GM23338 (cell line): ENCODE measurements at regions not wholly inside any gene's neighbourhood (a gene's known extent, or its start where the extent isn't known, plus 50 kb on each side); places are given as distances from the start of the nearest gene placed in this dataset.

ENCODE experiments used
- ATAC-seq: fragments of 200-7000 bp; cut with Tn5 transposase; 3 replicates; pipeline ENCODE4 v1.9.1; 2020
- DNase-seq: peaks from one replicate; pipeline ENCODE4 v3.0.0-alpha.2; 2015; ENCODE audit warnings: low spot score
- H2AFZ ChIP-seq: fragments of 200-600 bp; sonication (generic); 2 replicates; pipeline ENCODE4 v1.8.0; 2016; ENCODE audit warnings: antibody characterized with exemption, mild to moderate bottlenecking, moderate library complexity
- H3F3A ChIP-seq: fragments of 200-600 bp; sonication (generic); replicated peaks from 2 replicates; pipeline ENCODE4 v1.8.0; 2017; ENCODE audit warnings: antibody characterized with exemption, mixed run types, low read depth
- H3K27ac ChIP-seq: fragments of 200-600 bp; sonication (generic); 2 replicates; pipeline ENCODE4 v1.6.1; 2016; ENCODE audit warnings: low read depth
- H3K27me3 ChIP-seq: fragments of 200-600 bp; sonication (generic); 2 replicates; pipeline ENCODE4 v1.8.0; 2016; ENCODE audit warnings: mild to moderate bottlenecking, mixed run types, moderate library complexity; ENCODE audit not compliant: insufficient read depth
- H3K36me3 ChIP-seq: fragments of 200-600 bp; sonication (generic); 2 replicates; pipeline ENCODE4 v1.8.0; 2016; ENCODE audit warnings: mild to moderate bottlenecking; ENCODE audit not compliant: insufficient read depth
- H3K4me1 ChIP-seq: fragments of 200-600 bp; sonication (generic); 2 replicates; pipeline ENCODE4 v1.8.0; 2016; ENCODE audit warnings: mild to moderate bottlenecking, moderate library complexity; ENCODE audit not compliant: insufficient read depth
- H3K4me2 ChIP-seq: fragments of 200-600 bp; sonication (generic); 2 replicates; pipeline ENCODE4 v1.7.1; 2017; ENCODE audit warnings: mixed run types
- H3K4me3 ChIP-seq: fragments of 200-600 bp; sonication (generic); 2 replicates; pipeline ENCODE4 v1.6.1; 2016; ENCODE audit warnings: mixed run types
- H3K79me2 ChIP-seq: fragments of 200-600 bp; sonication (generic); replicated peaks from 2 replicates; pipeline ENCODE4 v1.8.0; 2017; ENCODE audit warnings: mild to moderate bottlenecking; ENCODE audit not compliant: insufficient read depth
- H3K9me2 ChIP-seq: fragments of 200-600 bp; sonication (generic); 2 replicates; pipeline ENCODE4 v1.8.0; 2017; ENCODE audit not compliant: insufficient read depth
- H4K20me1 ChIP-seq: fragments of 200-600 bp; sonication (generic); replicated peaks from 2 replicates; pipeline ENCODE4 v1.8.0; 2017; ENCODE audit warnings: mild to moderate bottlenecking; ENCODE audit not compliant: insufficient read depth
- H3K27ac Mint-ChIP-seq: 2 replicates; pipeline ENCODE4 v1.8.0; 2020; ENCODE audit warnings: inconsistent platforms, mild to moderate bottlenecking, moderate library complexity, mixed read lengths
- H3K27me3 Mint-ChIP-seq: 3 replicates; pipeline ENCODE4 v1.8.0; 2022; ENCODE audit warnings: low read depth, mild to moderate bottlenecking, moderate library complexity, mixed read lengths, inconsistent platforms; ENCODE audit not compliant: insufficient read depth, poor library complexity
- H3K36me3 Mint-ChIP-seq: 3 replicates; pipeline ENCODE4 v1.8.0; 2021; ENCODE audit warnings: low read depth, mild to moderate bottlenecking, inconsistent platforms, moderate library complexity, mixed read lengths
- H3K4me1 Mint-ChIP-seq: 3 replicates; pipeline ENCODE4 v1.8.0; 2020; ENCODE audit warnings: mild to moderate bottlenecking, inconsistent platforms, mixed read lengths
- H3K4me3 Mint-ChIP-seq: 3 replicates; pipeline ENCODE4 v1.8.0; 2021; ENCODE audit warnings: moderate library complexity, mild to moderate bottlenecking, inconsistent platforms, mixed read lengths
- H3K9me3 Mint-ChIP-seq: 3 replicates; pipeline ENCODE4 v1.8.0; 2020; ENCODE audit warnings: moderate library complexity, mild to moderate bottlenecking, inconsistent platforms, mixed read lengths
- ETS1 ChIP-seq: IDR thresholded peaks from 2 replicates; pipeline ENCODE4 v1.6.1; 2016; ENCODE audit warnings: antibody characterized with exemption
- EZH2phosphoT487 ChIP-seq: fragments of 200-600 bp; sonication (generic); IDR thresholded peaks from one replicate; pipeline ENCODE4 v1.8.1; 2018; ENCODE audit warnings: antibody characterized with exemption; ENCODE audit not compliant: unreplicated experiment
- JUNB ChIP-seq: IDR thresholded peaks from one replicate; pipeline ENCODE4 v1.6.1; 2016; ENCODE audit warnings: antibody characterized with exemption; ENCODE audit not compliant: unreplicated experiment
- NANOG ChIP-seq: IDR thresholded peaks from 2 replicates; pipeline ENCODE4 v1.6.1; 2016; ENCODE audit warnings: antibody characterized with exemption, borderline replicate concordance
- TF ChIP-seq, protein P1 (sequence below): fragments of 250-450 bp; sonication (Bioruptor Pico); IDR thresholded peaks from 2 replicates; pipeline ENCODE4 v1.5.0; 2020; ENCODE audit warnings: mild to moderate bottlenecking, moderate library complexity
- TF ChIP-seq, protein P2 (sequence below): IDR thresholded peaks from one replicate; pipeline ENCODE4 v1.6.1; 2018; ENCODE audit warnings: antibody characterized with exemption; ENCODE audit not compliant: unreplicated experiment

GRCh38 chr7:21300692-21301091, 127.2 kb upstream of the SP4 start (continued):
- TF ChIP-seq, protein P1, sequence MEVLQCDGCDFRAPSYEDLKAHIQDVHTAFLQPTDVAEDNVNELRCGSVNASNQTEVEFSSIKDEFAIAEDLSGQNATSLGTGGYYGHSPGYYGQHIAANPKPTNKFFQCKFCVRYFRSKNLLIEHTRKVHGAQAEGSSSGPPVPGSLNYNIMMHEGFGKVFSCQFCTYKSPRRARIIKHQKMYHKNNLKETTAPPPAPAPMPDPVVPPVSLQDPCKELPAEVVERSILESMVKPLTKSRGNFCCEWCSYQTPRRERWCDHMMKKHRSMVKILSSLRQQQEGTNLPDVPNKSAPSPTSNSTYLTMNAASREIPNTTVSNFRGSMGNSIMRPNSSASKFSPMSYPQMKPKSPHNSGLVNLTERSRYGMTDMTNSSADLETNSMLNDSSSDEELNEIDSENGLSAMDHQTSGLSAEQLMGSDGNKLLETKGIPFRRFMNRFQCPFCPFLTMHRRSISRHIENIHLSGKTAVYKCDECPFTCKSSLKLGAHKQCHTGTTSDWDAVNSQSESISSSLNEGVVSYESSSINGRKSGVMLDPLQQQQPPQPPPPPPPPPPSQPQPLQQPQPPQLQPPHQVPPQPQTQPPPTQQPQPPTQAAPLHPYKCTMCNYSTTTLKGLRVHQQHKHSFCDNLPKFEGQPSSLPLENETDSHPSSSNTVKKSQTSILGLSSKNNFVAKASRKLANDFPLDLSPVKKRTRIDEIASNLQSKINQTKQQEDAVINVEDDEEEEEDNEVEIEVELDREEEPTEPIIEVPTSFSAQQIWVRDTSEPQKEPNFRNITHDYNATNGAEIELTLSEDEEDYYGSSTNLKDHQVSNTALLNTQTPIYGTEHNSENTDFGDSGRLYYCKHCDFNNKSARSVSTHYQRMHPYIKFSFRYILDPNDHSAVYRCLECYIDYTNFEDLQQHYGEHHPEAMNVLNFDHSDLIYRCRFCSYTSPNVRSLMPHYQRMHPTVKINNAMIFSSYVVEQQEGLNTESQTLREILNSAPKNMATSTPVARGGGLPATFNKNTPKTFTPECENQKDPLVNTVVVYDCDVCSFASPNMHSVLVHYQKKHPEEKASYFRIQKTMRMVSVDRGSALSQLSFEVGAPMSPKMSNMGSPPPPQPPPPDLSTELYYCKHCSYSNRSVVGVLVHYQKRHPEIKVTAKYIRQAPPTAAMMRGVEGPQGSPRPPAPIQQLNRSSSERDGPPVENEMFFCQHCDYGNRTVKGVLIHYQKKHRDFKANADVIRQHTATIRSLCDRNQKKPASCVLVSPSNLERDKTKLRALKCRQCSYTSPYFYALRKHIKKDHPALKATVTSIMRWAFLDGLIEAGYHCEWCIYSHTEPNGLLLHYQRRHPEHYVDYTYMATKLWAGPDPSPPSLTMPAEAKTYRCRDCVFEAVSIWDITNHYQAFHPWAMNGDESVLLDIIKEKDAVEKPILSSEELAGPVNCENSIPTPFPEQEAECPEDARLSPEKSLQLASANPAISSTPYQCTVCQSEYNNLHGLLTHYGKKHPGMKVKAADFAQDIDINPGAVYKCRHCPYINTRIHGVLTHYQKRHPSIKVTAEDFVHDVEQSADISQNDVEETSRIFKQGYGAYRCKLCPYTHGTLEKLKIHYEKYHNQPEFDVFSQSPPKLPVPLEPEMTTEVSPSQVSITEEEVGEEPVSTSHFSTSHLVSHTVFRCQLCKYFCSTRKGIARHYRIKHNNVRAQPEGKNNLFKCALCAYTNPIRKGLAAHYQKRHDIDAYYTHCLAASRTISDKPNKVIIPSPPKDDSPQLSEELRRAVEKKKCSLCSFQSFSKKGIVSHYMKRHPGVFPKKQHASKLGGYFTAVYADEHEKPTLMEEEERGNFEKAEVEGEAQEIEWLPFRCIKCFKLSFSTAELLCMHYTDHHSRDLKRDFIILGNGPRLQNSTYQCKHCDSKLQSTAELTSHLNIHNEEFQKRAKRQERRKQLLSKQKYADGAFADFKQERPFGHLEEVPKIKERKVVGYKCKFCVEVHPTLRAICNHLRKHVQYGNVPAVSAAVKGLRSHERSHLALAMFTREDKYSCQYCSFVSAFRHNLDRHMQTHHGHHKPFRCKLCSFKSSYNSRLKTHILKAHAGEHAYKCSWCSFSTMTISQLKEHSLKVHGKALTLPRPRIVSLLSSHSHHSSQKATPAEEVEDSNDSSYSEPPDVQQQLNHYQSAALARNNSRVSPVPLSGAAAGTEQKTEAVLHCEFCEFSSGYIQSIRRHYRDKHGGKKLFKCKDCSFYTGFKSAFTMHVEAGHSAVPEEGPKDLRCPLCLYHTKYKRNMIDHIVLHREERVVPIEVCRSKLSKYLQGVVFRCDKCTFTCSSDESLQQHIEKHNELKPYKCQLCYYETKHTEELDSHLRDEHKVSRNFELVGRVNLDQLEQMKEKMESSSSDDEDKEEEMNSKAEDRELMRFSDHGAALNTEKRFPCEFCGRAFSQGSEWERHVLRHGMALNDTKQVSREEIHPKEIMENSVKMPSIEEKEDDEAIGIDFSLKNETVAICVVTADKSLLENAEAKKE (CRISPR knock-in tag) = no peak

GRCh38 chr7:21304808-21305375, 123.0 kb upstream of the SP4 start:
- H3K4me3 Mint-ChIP-seq = no peak overlapping the region
- H3K4me1 Mint-ChIP-seq = no peaks in the 10 kb centered on the region
- no peaks in the 10 kb centered on the region for H3K79me2 ChIP-seq
- DNase-seq = peak; percentile 17
- H3K27ac Mint-ChIP-seq = no peak overlapping the region
- no peak overlapping the region for H3K4me2 ChIP-seq
- H2AFZ ChIP-seq = no peak overlapping the region; the same call in 1 of the 2 replicates
- H3F3A ChIP-seq = no peaks in the 10 kb centered on the region
- H3K27me3 ChIP-seq = no peaks in the 10 kb centered on the region
- H3K9me3 Mint-ChIP-seq = peaks cover 22% of the 10 kb centered on the region
- peaks cover 13% of the 10 kb centered on the region for H3K36me3 Mint-ChIP-seq
- no peaks in the 10 kb centered on the region for H4K20me1 ChIP-seq
- H3K4me1 ChIP-seq = no peaks in the 10 kb centered on the region
- no peaks in the 10 kb centered on the region for H3K9me2 ChIP-seq
- TF ChIP-seq, protein P2, sequence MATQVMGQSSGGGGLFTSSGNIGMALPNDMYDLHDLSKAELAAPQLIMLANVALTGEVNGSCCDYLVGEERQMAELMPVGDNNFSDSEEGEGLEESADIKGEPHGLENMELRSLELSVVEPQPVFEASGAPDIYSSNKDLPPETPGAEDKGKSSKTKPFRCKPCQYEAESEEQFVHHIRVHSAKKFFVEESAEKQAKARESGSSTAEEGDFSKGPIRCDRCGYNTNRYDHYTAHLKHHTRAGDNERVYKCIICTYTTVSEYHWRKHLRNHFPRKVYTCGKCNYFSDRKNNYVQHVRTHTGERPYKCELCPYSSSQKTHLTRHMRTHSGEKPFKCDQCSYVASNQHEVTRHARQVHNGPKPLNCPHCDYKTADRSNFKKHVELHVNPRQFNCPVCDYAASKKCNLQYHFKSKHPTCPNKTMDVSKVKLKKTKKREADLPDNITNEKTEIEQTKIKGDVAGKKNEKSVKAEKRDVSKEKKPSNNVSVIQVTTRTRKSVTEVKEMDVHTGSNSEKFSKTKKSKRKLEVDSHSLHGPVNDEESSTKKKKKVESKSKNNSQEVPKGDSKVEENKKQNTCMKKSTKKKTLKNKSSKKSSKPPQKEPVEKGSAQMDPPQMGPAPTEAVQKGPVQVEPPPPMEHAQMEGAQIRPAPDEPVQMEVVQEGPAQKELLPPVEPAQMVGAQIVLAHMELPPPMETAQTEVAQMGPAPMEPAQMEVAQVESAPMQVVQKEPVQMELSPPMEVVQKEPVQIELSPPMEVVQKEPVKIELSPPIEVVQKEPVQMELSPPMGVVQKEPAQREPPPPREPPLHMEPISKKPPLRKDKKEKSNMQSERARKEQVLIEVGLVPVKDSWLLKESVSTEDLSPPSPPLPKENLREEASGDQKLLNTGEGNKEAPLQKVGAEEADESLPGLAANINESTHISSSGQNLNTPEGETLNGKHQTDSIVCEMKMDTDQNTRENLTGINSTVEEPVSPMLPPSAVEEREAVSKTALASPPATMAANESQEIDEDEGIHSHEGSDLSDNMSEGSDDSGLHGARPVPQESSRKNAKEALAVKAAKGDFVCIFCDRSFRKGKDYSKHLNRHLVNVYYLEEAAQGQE = no peak
- TF ChIP-seq EZH2phosphoT487 (no peak), ETS1 (no peak), JUNB (no peak), NANOG (no peak)
- no peaks in the 10 kb centered on the region for H3K27me3 Mint-ChIP-seq
- H3K4me3 ChIP-seq = no peak overlapping the region
- no peak for ATAC-seq
- no peak overlapping the region for H3K27ac ChIP-seq
- H3K36me3 ChIP-seq = no peaks in the 10 kb centered on the region
